Inflammatory macrophage (primary cell): ENCODE measurements at regions not wholly inside any gene's neighbourhood (a gene's known extent, or its start where the extent isn't known, plus 50 kb on each side); places are given as distances from the start of the nearest gene placed in this dataset.

Source experiments
- DNase-seq, 2 donors: peaks; one replicate each; pipeline ENCODE4 v3.0.0-alpha.2; 2020 to 2022

DNA sequence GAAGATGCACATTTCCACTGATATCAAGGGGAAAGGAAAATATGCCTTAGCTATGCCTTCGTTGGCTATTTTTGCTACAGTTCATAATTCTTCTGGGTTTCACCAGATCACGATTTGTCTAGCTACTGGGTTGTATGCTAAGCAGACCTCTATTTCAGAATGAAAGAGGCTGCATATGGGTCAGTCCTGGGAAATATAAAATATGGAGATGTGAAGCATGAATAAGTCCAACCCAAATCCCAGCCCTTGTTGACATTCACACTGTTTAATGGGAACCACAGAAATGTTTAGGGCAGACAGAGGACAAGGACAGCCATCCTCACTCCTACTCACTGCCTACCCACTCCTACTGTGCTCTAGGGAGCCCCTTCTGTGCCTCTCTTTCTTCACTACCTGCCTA lies 343.2 kb upstream of the CAMK1G start:
- DNase-seq = no peak

DNA sequence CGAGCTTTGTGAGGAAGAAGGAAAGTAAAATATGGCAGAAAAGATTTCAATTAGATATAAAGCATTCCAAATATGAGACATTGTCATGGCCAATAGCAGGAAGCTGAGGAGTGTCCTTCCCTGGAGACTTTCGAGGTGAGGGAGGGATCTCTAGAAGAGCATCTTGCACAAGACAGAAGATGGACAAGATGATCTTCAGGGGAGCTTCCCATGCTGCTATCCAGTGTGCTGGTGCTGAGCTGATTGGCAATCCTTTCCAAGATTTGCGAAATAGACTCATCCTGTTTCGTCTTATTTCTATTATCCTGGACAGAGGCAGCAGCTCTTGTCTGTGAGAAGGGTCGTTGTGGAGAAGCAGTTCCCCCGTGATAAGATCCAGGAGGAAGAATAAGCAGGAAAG lies 342.0 kb upstream of the CAMK1G start:
- DNase-seq = no peak

DNA sequence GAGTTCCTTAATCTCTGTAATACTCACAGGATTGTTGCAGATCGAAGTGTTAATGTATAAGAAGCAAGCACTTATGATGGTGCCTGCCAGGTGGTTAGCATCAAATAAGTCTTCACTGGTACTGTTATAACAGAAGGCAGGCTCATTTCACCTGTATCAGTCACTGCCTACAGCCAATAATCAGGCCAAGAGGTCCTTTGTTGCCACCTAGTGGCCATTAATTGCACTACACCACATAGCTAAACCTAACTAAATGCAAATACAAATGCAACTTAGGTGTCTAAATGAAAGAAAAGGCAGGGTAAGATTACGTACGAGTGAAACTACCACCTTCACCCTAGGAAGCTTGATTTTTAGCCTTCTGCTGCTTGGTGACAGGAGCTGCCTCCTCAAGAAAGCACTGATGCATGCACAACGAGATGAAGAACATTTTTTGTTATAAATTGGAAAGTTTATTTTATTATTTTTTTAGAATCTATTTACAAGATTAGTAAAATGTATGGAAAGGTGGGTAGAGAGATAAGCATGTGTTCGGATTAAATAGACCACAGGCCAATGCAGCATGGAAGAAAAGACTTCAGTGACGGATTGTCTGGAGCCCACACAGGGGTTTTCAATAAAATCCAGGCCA lies 334.8 kb upstream of the CAMK1G start:
- peak; percentile 59 to 66 for DNase-seq

DNA sequence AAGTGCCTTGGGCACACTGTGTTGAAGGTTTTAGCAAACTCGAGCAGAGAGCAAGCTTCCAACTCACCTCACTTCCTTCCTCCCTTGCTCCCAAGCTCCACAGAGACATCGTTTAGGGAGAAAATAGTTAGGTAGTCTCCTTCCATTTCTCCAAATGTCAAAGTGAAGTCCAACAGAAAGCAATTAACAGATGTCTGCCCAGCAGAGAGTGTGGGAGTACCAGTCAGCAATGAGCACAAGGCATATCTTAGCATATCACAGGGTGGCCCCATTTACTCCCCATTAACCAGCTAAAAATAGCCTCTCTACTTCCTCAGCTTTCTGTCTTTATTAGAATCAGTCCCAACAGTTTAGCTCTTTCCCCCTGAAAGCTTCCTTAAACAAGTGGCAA lies 334.2 kb upstream of the CAMK1G start:
- no peak for DNase-seq

DNA sequence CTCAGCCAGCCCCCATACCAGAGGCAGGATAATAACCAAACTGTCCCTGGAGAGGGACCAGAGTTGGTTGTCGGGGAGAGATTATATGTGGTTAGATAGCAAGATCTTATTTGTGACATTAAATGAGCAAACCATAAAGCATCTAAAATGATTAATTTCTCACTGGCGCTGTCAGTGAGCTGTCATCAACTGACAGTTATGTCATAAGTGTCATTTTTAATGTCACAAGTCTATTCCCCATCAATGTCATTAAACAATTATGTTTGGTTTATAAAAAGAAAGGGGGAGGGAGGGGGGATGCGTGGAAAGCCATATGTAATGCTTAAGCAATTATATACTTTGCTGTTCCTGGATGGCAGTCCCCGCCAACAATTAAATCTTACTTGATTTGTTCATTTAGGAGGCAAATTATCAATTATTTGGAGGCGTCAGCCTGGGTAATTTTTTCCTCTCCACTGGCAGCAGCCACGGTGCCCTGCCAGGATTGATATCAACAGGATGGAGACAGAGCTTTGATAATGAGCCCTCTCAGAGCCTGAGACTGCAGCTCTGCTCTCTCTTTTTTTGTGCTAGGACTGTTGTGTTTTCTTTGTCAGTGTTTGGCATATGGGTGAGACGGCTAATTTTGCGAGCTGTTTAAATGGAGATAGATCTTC lies 333.6 kb upstream of the CAMK1G start:
- DNase-seq = no peak

DNA sequence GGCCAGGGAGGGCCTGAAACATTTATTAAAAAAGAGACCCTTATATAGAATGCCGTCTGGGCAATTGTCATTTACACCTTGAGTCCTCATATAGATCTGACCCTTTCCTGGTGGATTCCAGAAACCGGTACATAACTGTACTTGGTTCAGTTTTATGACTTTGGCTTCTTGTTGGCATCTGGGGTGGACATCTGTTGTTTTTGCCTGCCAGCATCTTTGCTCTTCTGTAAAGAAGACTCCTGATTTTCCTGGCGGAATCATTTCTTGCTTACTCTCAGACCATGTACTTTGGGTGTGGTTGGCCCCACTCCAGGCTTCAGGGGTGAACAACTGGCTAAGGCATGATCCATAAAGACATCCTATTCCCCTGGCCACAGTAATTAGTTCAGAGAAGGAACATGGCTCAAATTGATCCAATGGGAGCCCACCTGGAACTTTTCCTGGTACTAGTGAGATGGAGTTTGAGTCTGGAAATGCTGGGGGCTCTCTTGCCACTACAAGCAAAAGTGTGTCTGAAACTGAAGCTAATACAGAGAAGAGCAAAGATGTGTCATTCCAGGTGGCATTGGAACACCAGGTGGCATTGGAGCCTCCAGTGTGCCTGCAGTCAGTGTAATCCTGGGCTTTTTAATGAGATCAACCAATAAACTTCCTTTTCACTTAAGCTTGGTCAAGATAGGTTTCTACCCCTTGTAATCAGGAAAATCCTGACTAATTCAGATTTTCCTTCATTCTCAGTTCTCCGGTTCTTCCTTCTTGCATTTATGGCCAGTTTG lies 332.5 kb upstream of the CAMK1G start:
- DNase-seq = no peak

DNA sequence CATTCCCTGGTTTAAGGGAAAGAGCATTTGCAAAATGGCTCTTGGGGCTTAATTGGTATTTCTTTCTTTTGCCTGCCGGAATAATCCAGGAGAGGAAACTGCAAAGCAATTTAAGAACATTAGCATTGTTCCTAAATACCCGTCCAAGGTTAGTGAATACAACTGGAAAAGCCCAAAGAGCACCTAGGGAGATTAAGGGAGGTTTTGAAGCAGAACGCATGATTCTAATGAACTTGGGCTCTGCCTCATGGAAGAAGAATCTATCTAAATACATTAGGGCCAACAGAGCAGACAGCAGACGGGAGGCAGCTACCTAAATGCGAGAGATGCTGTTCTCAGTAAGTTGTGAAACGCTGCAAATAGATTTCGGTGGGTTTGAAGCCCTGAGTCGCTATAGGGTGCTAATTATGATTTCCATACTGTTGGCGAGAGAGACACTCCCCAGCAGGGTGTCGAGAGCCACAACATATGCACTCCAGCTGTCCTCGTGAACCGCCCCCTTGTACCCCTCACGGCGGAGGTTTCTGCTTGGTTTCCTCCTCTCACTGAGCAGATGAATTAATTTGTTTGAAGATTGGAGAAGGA lies 326.7 kb upstream of the CAMK1G start:
- no peak for DNase-seq

DNA sequence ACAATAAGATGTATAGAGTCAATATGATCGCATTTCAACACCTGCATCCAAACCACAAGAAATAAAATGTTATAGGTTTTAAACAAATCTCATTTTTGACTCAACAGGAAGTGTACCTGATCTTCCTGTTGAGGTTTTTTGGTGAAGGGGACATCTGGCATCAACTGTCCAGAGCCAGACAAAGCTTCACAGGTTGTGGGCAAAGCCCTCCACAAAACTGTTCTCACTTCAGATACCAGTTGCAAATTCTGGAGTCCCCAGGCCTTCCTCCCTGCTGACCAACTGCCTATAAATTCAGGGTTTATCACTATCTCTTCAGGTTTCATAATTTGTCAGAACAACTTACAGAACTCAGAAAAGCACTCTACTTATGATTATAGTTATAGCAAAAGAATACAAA lies 326.1 kb upstream of the CAMK1G start:
- DNase-seq = no peak

DNA sequence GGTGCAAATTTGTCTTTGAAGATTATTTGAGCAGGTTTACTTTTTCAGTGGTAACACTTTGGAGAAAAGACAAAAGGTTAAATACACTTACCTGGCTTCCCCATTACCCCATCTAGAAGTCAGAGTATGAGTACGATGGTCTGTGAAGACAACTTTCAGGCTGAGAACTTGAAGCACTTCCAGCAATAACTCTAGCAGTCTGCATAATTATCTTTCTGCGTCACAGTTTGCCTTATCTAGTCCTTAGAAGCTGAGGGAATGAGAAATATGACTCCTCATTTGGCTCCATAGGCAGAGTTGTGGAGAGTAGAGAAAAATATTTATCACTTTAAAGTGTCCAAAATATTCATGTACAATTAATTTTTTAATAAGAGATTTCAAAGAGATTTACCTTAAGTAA lies 323.4 kb upstream of the CAMK1G start:
- no peak for DNase-seq

DNA sequence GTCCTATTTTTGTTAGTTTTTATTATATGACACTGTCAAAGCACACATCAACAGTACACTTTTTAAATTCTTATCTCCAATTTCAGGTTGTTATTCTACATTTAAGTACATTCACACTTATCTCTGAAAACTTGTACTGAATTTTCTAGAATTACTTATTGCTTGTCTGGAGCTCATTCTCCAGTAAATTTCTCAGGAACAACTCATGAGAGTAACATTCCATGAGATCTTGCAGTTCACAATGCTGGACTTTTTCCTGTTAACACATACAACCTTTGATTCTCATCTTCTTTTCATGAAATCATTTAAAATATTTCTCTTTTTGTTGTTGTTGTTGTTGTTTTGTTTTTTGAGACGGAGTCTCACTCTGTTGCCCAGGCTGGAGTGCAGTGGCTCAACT lies 320.9 kb upstream of the CAMK1G start:
- DNase-seq = no peak

DNA sequence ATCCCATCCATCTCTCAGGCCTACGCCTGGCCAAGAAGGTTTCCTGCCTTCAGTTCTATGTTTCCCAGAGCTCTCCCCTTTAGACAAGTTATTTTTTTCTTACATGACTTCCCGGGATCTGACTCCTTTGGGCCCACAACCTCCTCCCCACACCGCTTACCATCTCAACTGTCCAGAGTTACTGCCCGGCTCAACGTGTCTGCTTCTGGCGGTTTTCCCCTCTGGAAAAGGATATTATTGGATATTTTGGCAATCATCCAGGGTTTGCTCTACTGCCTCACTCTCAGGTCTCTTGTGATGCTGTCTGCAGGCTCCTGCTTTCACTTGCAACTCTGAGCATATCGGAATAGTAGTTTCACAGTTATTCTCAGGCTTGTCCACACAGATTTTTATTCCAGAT lies 318.2 kb upstream of the CAMK1G start:
- no peak for DNase-seq

DNA sequence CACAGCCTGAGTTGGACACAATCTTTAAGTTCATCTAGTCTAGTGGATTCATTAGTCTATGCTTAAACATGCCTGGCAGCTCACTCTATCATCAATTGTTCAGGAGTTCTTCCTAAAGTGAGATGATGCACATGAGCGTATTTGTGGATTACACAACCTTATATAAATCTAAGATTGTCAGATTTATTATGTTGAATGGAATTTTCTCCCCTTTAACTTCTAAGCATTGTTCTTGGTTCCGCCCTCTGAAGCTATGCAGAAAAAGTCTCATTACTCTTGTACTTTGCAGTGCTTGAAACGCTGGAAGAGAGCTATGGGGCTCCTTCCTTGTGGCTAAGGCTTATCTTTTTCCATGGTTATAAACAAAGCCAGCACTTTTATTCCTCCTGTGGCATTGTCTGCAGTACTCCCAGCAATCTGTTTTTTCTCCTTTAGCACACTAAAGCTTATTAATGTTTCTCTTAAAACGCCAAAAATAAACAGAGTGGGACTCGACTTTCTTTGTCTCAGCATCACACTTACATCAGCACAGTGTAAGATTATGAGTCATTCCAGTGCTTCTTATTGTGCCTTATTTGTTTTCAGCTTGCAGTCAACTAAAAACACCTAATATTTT lies 316.8 kb upstream of the CAMK1G start:
- no peak for DNase-seq

DNA sequence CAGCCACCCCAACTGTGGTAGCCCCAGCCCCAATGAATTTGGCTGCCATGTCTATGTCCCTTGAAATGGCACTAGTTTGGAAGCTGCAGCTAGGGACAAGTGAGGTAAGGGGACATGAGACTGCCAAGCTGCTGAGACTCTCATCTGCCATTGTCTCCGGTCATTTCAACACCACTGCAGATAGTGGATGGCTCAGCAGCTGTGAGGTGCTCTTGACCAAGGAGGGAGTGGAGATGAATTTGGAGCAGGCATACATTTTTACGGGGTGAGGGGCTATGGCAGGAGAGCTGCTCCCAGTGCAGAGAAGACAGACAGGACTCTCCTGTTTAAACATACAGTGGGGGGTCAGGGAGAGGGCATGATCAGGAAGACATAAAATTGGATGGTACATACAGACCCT lies 315.5 kb upstream of the CAMK1G start:
- DNase-seq = no peak

DNA sequence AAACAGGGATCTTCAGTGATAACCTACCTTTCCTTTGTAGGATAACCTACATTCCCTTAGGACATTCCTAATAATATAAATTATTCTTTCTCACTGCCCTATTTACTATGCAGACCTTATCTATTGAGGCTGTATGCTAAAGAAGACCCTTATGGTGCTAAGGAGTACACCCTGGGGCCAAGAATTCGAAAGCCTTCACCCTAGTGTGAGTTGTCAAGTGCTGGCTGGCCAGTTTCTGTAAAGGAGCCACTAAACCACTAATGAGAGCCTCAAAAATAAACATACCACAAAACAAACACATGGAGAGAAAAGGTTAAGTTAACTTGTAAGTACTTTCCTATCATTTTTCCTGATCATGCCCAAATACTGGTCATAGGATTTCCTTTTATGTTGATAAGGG lies 315.0 kb upstream of the CAMK1G start:
- no peak for DNase-seq

DNA sequence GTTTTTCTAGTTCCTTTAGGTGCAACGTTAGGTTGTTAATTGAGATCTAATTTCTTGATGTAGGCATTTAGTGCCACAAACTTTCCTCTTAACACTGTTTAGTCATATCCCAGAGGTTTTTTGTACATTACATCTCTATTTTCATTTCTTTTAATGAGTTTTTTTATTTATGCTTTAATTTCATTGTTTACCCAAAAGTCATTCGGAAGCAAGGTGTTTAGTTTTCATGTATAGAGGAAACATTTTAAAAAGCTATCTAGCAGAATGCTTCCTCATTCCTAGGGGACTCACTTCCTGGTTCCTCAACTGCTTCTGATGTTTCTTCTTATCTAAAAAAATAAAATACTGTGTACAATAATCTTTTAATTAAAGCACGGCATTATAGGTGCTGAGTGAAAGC lies 307.2 kb upstream of the CAMK1G start:
- DNase-seq = no peak

DNA sequence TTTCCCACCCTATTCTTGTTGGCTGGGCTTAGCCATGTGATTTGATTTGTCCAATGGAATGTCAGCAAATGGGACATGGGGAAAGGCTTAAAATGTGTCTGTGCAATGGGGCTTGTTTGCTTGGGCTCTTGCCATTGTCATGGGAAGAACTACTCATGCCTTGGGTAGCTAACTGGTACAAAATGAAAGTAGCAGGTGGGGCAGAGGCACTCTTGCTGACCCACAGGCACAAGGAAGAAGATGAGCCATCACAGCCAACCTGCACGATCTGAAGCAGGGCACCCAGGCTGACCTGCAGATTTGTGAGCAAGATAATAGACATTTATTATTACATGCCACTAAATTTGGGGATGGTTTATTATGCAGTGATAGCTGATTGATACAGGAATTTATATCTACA lies 305.9 kb upstream of the CAMK1G start:
- no peak for DNase-seq

DNA sequence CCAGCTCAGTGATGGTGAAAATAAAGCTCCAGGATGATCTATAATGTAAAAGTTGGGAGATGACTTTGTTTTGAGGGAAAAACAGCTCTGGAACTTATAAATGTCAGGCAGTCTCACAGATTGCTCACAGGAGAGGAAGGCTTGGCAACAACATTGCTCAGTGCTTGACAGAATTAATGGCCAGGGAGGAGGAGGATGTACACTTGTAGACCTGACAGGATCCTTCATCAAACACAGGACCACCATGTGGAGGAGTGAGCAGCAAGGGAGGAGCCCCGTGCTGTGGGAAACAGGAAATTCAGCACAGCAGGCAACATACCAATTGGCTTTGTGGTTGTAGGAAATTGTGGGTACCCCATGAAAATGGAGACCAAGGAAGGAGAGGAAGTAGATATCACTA lies 291.8 kb upstream of the CAMK1G start:
- no peak for DNase-seq

DNA sequence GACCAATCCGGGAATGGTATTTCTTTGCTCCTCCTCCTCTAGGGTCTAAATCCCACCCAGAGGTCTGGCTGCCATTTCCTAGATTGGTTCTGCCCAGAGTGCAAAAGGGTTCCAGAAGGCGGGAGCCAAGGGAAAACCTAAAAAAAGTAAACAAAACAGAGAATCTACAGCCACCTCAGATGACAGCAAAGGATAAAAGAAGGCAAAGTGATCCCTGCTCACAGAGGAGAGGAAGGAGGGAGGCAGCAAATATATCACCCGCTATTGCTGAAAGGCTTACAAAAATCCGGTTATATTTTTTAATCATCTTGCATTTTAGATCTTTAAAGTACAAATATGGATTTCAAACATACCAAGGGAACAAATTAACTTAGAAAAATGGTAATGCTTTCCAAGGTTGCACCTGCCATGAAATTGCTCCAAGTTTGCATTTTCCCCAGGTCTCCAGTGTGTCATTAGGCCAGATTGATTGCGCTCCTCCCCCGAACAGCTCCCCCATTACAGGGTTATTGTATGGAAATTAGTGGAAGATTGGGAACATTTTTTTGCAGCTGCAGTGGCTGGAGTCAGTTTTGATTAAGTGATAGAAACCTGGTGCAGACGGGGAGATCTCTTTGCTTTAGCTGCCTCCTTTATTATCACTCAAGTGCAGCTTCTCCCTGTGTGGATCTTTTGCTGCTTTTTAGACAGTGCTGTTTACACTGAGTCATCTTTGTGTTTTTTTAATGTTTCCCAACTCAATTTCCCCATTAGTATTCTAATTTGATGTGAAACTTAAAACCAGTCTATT lies 280.5 kb upstream of the CAMK1G start:
- DNase-seq = peak; percentile 5 to 48

DNA sequence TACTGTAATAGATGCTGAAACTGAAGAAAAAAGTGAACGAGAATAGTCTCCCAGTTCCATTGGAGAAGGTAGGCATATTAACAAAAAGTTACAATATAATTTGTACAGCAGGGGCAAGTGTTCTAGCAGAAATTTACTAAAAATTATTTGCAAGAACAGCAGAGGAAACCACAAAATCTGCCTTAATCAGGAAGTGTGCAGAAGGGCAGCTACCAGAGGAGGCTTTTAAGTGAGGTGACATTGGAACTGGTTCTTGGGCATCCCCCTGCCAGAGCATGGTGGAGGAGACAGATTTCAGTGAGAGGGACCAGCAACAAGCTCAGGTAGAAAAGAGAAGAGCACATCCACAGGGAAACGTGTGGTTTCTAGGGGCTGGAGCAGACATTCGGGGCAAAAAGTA lies 279.3 kb upstream of the CAMK1G start:
- no peak for DNase-seq

DNA sequence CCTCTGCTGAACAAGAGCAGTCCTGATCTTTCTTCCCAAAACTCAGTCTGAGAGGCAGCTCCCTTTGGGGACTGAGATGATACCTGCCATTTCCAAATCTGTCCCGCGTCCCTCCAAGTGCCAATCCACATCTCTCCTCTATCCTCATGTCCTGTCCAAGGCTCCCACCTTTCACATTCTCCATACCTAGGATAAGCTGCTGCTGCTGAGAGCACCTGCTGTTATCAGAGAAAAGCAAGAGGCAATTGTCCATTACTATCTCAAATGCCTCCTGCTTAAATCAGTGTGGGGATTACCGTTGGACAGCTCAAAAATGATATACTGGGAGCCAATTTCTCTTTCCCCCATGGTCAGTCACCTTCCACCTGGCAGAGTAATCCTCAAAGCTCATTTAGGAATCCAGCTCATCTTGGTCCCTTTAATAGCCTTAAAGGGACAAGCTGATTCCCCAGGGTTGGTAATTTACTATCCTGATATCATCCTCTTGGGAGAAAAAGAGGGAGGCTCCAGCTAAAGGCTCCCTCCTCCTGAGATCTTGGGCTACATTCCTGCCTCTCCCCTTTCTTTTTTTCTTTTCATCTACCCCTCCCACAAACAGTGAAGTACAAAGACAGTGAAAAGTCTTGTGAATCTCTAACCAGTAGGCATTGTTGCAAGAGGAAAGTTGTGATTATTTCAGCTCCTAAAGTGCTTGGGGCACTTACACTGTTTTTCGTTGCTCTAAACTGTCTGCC lies 278.1 kb upstream of the CAMK1G start:
- no peak for DNase-seq

DNA sequence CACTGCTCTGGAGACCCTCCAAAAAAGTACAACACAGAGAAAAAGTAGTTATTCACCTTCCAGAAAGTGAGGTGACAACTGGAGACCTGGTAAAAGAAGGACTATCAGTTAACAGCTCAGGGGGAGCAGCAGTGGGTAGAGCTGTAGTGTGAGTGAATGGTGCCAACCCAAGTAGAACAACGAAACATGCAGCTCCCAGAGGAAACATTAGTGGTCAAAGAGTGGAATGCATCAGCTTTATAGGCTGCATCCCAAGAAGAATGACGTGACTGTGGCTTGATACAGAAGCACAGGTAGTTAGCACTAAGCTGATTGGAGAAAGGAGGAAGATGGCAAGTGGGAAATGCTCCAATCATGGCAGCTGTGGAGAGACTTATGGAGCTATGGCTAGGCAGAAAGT lies 275.7 kb upstream of the CAMK1G start:
- no peak for DNase-seq

DNA sequence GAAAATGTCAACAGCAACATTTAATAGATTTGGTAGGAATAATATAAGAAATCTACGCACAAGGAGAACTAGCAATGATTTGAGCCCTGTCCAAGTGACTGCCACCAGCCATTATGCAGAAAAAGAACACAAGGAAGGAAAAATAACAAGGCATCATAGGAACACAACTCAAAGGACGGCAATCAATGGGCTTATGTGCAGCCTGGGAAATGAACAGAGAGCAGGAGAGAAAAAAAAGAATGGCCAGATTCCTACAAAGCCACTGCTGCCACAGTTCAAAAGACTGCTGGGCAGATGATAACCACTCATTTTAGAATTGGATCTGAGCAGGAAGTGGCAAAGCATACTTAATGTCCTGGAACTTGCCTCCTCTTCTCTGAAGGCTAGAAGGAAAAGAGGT lies 274.3 kb upstream of the CAMK1G start:
- DNase-seq = no peak
